ENCODE measurements at regions not wholly inside any gene's neighbourhood (a gene's known extent, or its start where the extent isn't known, plus 50 kb on each side); places are given as distances from the start of the nearest gene placed in this dataset.

- Mint-ChIP-seq H3K27ac (no peak overlapping the region), H3K27me3 (no peaks in the 10 kb centered on the region), H3K4me3 (no peak overlapping the region), H3K36me3 (no peaks in the 10 kb centered on the region), H3K9me3 (no peaks in the 10 kb centered on the region), H3K4me1 (no peaks in the 10 kb centered on the region)
- DNase-seq, result no peak
- CTCF ChIA-PET, result no interaction called here
These were observed 55.5 kb upstream of the ZC3H11B start for GRCh38 chr1:219668446-219668845.

DNA sequence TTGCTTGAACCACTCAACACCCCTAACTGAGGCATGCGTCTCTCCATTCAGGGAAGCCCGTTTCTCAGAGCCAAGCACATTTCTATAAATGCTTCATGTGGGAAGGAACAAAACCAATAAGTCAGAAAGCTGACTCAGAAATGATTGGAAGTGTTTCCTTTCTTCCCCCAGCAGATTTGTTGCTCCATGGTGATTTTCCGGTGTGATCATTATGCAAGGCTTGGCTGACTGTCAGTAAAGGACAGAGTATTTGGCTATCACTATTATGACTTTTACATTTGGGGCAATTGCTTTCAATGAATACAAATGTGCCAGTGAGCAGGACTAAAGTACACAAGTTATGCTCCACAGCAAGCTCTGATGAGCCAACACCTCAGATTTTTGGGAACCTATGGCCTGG, 53.3 kb upstream of the ZC3H11B start:
- H3K9me3 Mint-ChIP-seq, result no peaks in the 10 kb centered on the region
- H3K4me3 Mint-ChIP-seq, result no peak overlapping the region
- H3K27me3 Mint-ChIP-seq, result no peaks in the 10 kb centered on the region
- H3K4me1 Mint-ChIP-seq, result no peaks in the 10 kb centered on the region
- no peak overlapping the region for H3K27ac Mint-ChIP-seq
- no peaks in the 10 kb centered on the region for H3K36me3 Mint-ChIP-seq
- CTCF ChIA-PET, result no interaction called here
- DNase-seq, result no peak

DNA sequence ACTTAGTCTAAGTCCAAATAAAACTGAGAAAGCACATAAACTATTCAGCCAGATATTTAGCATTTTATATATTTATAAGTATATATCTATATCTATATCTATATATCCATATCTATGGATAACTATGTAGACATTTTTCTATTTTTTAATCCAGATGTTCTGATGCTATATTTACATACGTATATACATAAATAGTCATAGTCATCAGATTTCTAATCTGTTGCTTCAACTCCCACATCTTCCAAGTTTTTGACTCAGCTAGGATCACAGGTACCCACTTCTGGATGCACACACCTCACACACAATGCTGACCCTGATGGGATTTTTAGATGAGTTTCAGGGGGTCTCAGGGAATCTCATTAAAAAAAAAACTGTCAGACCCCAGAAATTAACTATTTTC, 52.2 kb upstream of the ZC3H11B start:
- H3K27me3 Mint-ChIP-seq, result peaks cover 7% of the 10 kb centered on the region
- H3K4me3 Mint-ChIP-seq, result no peak overlapping the region
- no peak for DNase-seq
- no peak overlapping the region for H3K27ac Mint-ChIP-seq
- H3K9me3 Mint-ChIP-seq, result no peaks in the 10 kb centered on the region
- CTCF ChIA-PET, result no interaction called here
- H3K4me1 Mint-ChIP-seq, result no peaks in the 10 kb centered on the region
- H3K36me3 Mint-ChIP-seq, result no peaks in the 10 kb centered on the region

GRCh38 chr1:219664310-219665029, 51.6 kb upstream of the ZC3H11B start:
- no peak for DNase-seq
- no peak overlapping the region for H3K4me3 Mint-ChIP-seq
- no peaks in the 10 kb centered on the region for H3K36me3 Mint-ChIP-seq
- peaks cover 7% of the 10 kb centered on the region for H3K27me3 Mint-ChIP-seq
- no peak overlapping the region for H3K27ac Mint-ChIP-seq
- CTCF ChIA-PET, result interaction anchor here (1.3 kb wide), 1 partner anchor 10 kb away, joined by 3 read pairs; no protein-coding TSS in a partner anchor
- H3K4me1 Mint-ChIP-seq, result no peaks in the 10 kb centered on the region
- no peaks in the 10 kb centered on the region for H3K9me3 Mint-ChIP-seq

Data from activated naive CD4-positive, alpha-beta T cell treated with anti-CD3 and anti-CD28 coated beads, Interleukin-2, amount 10 ng/mL, durations not matched to agents 7 days and 5 days (primary cell).